OCI-LY3 (cell line): ENCODE measurements at regions not wholly inside any gene's neighbourhood (a gene's known extent, or its start where the extent isn't known, plus 50 kb on each side); places are given as distances from the start of the nearest gene placed in this dataset.

Experiments used
- H2AFZ ChIP-seq: fragments of 200-600, 300-600 bp; shearing (Covaris generic); 2 replicates; pipeline ENCODE4 v1.6.0; 2014; ENCODE audit warnings: antibody characterized with exemption, low read depth, low read length
- H3K27ac ChIP-seq: fragments of 200-600, 300-600 bp; sonication (generic); 2 replicates; pipeline ENCODE4 v1.5.1; 2014; ENCODE audit warnings: mild to moderate bottlenecking, low read length, moderate library complexity, mixed read lengths
- H3K27me3 ChIP-seq: fragments of 200-600, 300-600 bp; sonication (generic); 2 replicates; pipeline ENCODE4 v1.6.1; 2014; ENCODE audit warnings: low read depth, low read length, mixed read lengths
- H3K36me3 ChIP-seq: fragments of 200-600, 300-600 bp; sonication (generic); replicated peaks from 2 replicates; pipeline ENCODE3; 2014; ENCODE audit warnings: low read depth, low read length, mixed read lengths
- H3K4me1 ChIP-seq: fragments of 300-600, 200-600 bp; sonication (generic); 2 replicates; pipeline ENCODE4 v1.6.1; 2014; ENCODE audit warnings: low read length, mixed read lengths
- H3K4me2 ChIP-seq: fragments of 200-600, 300-600 bp; sonication (generic); 2 replicates; pipeline ENCODE4 v1.6.1; 2014; ENCODE audit warnings: low read length, mixed read lengths
- H3K4me3 ChIP-seq: fragments of 300-600, 200-600 bp; sonication (generic); 2 replicates; pipeline ENCODE4 v1.5.1; 2014; ENCODE audit warnings: antibody characterized with exemption, mild to moderate bottlenecking, low read length, moderate library complexity
- H3K79me2 ChIP-seq: fragments of 300-600, 200-600 bp; shearing (Covaris generic); 2 replicates; pipeline ENCODE4 v1.6.1; 2014; ENCODE audit warnings: mild to moderate bottlenecking, low read length, mixed read lengths
- H3K9ac ChIP-seq: fragments of 300-600, 200-600 bp; shearing (Covaris generic); 2 replicates; pipeline ENCODE4 v1.6.0; 2014; ENCODE audit warnings: mild to moderate bottlenecking, low read length, moderate library complexity
- H3K9me3 ChIP-seq: fragments of 200-600, 300-600 bp; shearing (Covaris generic); 2 replicates; pipeline ENCODE4 v1.6.1; 2014; ENCODE audit warnings: low read length, mixed read lengths; ENCODE audit not compliant: insufficient read depth
- H4K20me1 ChIP-seq: fragments of 200-600, 300-600 bp; sonication (generic); 2 replicates; pipeline ENCODE4 v1.6.1; 2016; ENCODE audit warnings: low read length, mixed read lengths; ENCODE audit not compliant: insufficient read depth
- CTCF ChIP-seq: fragments of 200-600, 300-600 bp; sonication (generic); IDR thresholded peaks from 2 replicates; pipeline ENCODE4 v1.5.1; 2014; ENCODE audit warnings: antibody characterized with exemption, low read length, low read depth
- EZH2phosphoT487 ChIP-seq: fragments of 200-600 bp; shearing (Covaris generic); IDR thresholded peaks from 2 replicates; pipeline ENCODE4 v1.6.1; 2018; ENCODE audit warnings: antibody characterized with exemption, mixed run types, low read depth

DNA sequence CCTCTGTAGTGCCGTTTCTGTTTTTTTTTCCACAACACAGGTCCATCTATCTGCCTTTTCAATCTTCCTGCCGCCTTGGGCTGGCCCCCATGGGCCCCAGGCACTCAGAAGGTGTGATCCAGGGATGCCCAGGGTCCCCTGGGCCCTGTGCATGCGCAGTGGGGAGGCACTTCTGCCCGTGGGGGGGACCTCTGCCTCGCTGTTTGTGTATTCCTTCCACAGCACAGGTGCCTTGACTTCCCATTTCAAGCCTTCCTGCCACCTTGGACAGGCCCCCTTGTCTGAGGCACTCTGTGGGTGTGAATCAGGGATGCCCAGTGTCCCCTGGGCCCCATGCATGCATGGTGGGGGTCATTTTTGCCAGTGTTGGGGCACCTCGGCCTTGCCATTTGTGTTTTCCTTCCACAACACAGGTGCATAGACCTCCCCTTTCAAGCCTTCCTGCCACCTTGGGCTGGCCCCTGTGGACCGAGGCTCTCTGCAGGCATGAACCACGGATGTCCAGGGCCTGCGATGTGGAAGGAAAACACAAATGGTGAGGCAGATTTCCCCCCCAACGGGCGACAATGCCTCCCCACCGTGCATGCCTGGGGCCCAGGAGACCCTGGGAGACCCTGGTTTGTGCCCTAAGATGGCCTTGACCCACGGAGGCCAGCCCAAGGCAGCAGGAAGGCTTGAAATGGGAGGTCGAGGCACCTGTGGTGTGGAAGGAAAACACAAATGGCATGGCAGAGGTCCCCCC, 366.5 kb downstream of the ALG10 start:
- no peaks in the 10 kb centered on the region for H4K20me1 ChIP-seq
- no peak overlapping the region for H3K4me2 ChIP-seq
- H3K36me3 ChIP-seq, result no peaks in the 10 kb centered on the region
- H3K27ac ChIP-seq, result no peak overlapping the region
- no peaks in the 10 kb centered on the region for H3K27me3 ChIP-seq
- no peak overlapping the region for H3K4me3 ChIP-seq
- no peaks in the 10 kb centered on the region for H3K79me2 ChIP-seq
- H3K4me1 ChIP-seq, result no peaks in the 10 kb centered on the region
- no peak overlapping the region for H3K9ac ChIP-seq
- no peak for TF ChIP-seq EZH2phosphoT487
- no peak for TF ChIP-seq CTCF
- no peaks in the 10 kb centered on the region for H3K9me3 ChIP-seq
- no peak overlapping the region for H2AFZ ChIP-seq

GRCh38 chr12:34389378-34390170, 367.3 kb downstream of the ALG10 start:
- no peaks in the 10 kb centered on the region for H3K36me3 ChIP-seq
- no peaks in the 10 kb centered on the region for H3K27me3 ChIP-seq
- H3K9ac ChIP-seq, result no peak overlapping the region
- TF ChIP-seq CTCF (no peak), EZH2phosphoT487 (no peak)
- H4K20me1 ChIP-seq, result no peaks in the 10 kb centered on the region
- no peak overlapping the region for H2AFZ ChIP-seq
- no peak overlapping the region for H3K4me2 ChIP-seq
- H3K79me2 ChIP-seq, result no peaks in the 10 kb centered on the region
- no peaks in the 10 kb centered on the region for H3K9me3 ChIP-seq
- no peak overlapping the region for H3K27ac ChIP-seq
- H3K4me1 ChIP-seq, result no peaks in the 10 kb centered on the region
- no peak overlapping the region for H3K4me3 ChIP-seq

DNA sequence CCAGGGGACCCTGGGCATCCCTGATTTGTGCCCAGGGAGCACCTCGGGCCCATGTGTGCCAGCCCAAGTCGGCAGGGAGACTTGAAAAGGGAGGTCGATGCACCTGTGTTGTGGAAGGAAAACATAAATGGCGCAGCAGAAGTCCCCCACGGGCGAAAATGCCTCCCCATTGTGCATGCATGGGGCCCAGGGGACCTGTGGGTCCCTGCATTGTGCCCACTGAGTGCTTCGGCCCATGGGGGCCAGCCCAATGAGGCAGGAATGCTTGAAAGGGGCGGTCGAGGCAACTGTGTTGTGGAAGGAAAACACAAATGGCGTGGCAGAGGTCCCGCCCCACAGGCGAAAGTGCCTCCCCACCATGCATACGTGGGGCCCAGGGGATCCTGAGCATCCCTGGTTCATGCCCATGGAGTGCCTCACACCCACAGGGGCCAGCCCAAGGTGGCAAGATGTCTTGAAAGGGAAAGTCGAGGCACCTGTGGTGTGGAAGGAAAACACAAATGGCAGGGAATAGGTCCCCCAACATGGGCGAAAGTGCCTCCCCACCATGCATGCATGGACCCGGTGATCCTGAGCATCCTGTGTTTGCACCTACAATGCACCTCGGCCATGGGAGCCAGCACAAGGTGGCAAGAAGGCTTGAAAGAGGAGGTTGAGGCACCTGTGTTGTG, 368.0 kb downstream of the ALG10 start:
- Histone ChIP-seq H3K79me2 (no peaks in the 10 kb centered on the region), H3K9ac (no peak overlapping the region), H3K27ac (no peak overlapping the region), H3K27me3 (no peaks in the 10 kb centered on the region), H2AFZ (no peak overlapping the region), H3K4me2 (no peak overlapping the region), H3K4me1 (no peaks in the 10 kb centered on the region), H3K36me3 (no peaks in the 10 kb centered on the region), H3K9me3 (no peaks in the 10 kb centered on the region), H3K4me3 (no peak overlapping the region), H4K20me1 (no peaks in the 10 kb centered on the region)
- TF ChIP-seq EZH2phosphoT487, result no peak
- no peak for TF ChIP-seq CTCF
